ENCODE measurements at regions not wholly inside any gene's neighbourhood (a gene's known extent, or its start where the extent isn't known, plus 50 kb on each side); places are given as distances from the start of the nearest gene placed in this dataset.
"Not testable (repeated sequence)": the region's sequence is repeated elsewhere in the genome, so short reads cannot be mapped to it uniquely, and the experiment has no call there.

GRCh38 chr5:43837091-43837490 lies 234.1 kb downstream of the NNT start:
- DNase-seq (ENCODE audit: low read depth in 2 of 3, low spot score in 2 of 3) = no peak

GRCh38 chr5:43833961-43834360 lies 231.0 kb downstream of the NNT start:
- DNase-seq (ENCODE audit: low read depth in 2 of 3, low spot score in 2 of 3) = no peak

GRCh38 chr5:43824325-43824964 lies 221.5 kb downstream of the NNT start:
- DNase-seq (ENCODE audit: low read depth in 2 of 3, low spot score in 2 of 3) = not testable (repeated sequence)

- not testable (repeated sequence) for DNase-seq (ENCODE audit: low read depth in 2 of 3, low spot score in 2 of 3)
These were observed 215.4 kb downstream of the NNT start for GRCh38 chr5:43818394-43818793.

GRCh38 chr5:43815497-43815896 lies 212.5 kb downstream of the NNT start:
- no peak for DNase-seq (ENCODE audit: low read depth in 2 of 3, low spot score in 2 of 3)

GRCh38 chr5:43804723-43805122 lies 201.7 kb downstream of the NNT start:
- no peak for DNase-seq (ENCODE audit: low read depth in 2 of 3, low spot score in 2 of 3)

- DNase-seq (ENCODE audit: low read depth in 2 of 3, low spot score in 2 of 3) = no peak
These were observed 201.1 kb downstream of the NNT start for GRCh38 chr5:43804041-43804440.

GRCh38 chr5:43802651-43803050 lies 199.7 kb downstream of the NNT start:
- no peak for DNase-seq (ENCODE audit: low read depth in 2 of 3, low spot score in 2 of 3)

- no peak for DNase-seq (ENCODE audit: low read depth in 2 of 3, low spot score in 2 of 3)
These were observed 199.1 kb downstream of the NNT start for GRCh38 chr5:43802119-43802518.

GRCh38 chr5:43798740-43799139 lies 195.8 kb downstream of the NNT start:
- no peak for DNase-seq (ENCODE audit: low read depth in 2 of 3, low spot score in 2 of 3)

- DNase-seq (ENCODE audit: low read depth in 2 of 3, low spot score in 2 of 3) = not testable (repeated sequence)
These were observed 188.9 kb downstream of the NNT start for GRCh38 chr5:43791880-43792279.

- no peak for DNase-seq (ENCODE audit: low read depth in 2 of 3, low spot score in 2 of 3)
These were observed 182.2 kb downstream of the NNT start for GRCh38 chr5:43785198-43785597.

- no peak for DNase-seq (ENCODE audit: low read depth in 2 of 3, low spot score in 2 of 3)
These were observed 177.6 kb downstream of the NNT start for GRCh38 chr5:43780586-43780985.

- no peak for DNase-seq (ENCODE audit: low read depth in 2 of 3, low spot score in 2 of 3)
These were observed 172.0 kb downstream of the NNT start for GRCh38 chr5:43774881-43775399.

- DNase-seq (ENCODE audit: low read depth in 2 of 3, low spot score in 2 of 3) = peak in 1 of 3 donors; percentile 9
These were observed 170.5 kb downstream of the NNT start for GRCh38 chr5:43773478-43773844.

GRCh38 chr5:43772764-43773477 lies 169.9 kb downstream of the NNT start:
- DNase-seq (ENCODE audit: low read depth in 2 of 3, low spot score in 2 of 3) = peak in 2 of 3 donors; percentile 31 to 51

GRCh38 chr5:43772458-43772763 lies 169.4 kb downstream of the NNT start:
- no peak for DNase-seq (ENCODE audit: low read depth in 2 of 3, low spot score in 2 of 3)

GRCh38 chr5:43771611-43772031 lies 168.6 kb downstream of the NNT start:
- no peak for DNase-seq (ENCODE audit: low read depth in 2 of 3, low spot score in 2 of 3)

- DNase-seq (ENCODE audit: low read depth in 2 of 3, low spot score in 2 of 3) = no peak
These were observed 166.8 kb downstream of the NNT start for GRCh38 chr5:43769571-43770355.
